ENCODE measurements at regions not wholly inside any gene's neighbourhood (a gene's known extent, or its start where the extent isn't known, plus 50 kb on each side); places are given as distances from the start of the nearest gene placed in this dataset.

- TF ChIP-seq MYC (IDR thresholded peaks at IDR 0.05; ENCODE audit: low read depth, low read length) (no peak), CTCF (IDR thresholded peaks at IDR 0.05; ENCODE audit: extremely low read depth in 1 of 2, insufficient read depth in 1 of 2, low read depth in 1 of 2, low read length in 2 of 2) (no peak)
These were observed 235.9 kb upstream of the DDI1 start for GRCh38 chr11:103800406-103801114.
